ENCODE measurements at regions not wholly inside any gene's neighbourhood (a gene's known extent, or its start where the extent isn't known, plus 50 kb on each side); places are given as distances from the start of the nearest gene placed in this dataset.

- TF ChIP-seq POLR2A (IDR thresholded peaks at IDR 0.05) (no peak), POLR2AphosphoS5 (IDR thresholded peaks at IDR 0.05) (no peak), CTCF (IDR thresholded peaks at IDR 0.05 in 8 of 11, conservative IDR thresholded peaks at IDR 0.05 in 3 of 11) (no peak)
- Histone ChIP-seq H3K27ac (no peak overlapping the region), H3K4me3 (no peak overlapping the region), H3K4me1 (no peaks in the 10 kb centered on the region), H3K27me3 (replicated peaks in 1 of 7) (no peaks in the 10 kb centered on the region), H3K36me3 (no peaks in the 10 kb centered on the region), H3K9me3 (peaks cover 0 to 19% (median 15%) of the 10 kb centered on the region in 8 donors)
- WGBS, 5 donors, result 22 to 57% (median 52%) methylated on average over 1 of the region's 1 CpG
- intact Hi-C loops (cut with DNase I; ENCODE audit: low total_unique reads), result no loop called here
- no peak for DNase-seq
These were observed 134.2 kb upstream of the FGGY start for GRCh38 chr1:59162665-59163064.

GRCh38 chr1:59163268-59164092, 133.4 kb upstream of the FGGY start:
- DNase-seq, result no peak
- H3K27ac ChIP-seq, result no peak overlapping the region
- peaks cover 0 to 11% (median 7%) of the 10 kb centered on the region in 8 donors for H3K9me3 ChIP-seq
- H3K4me3 ChIP-seq, result no peak overlapping the region
- H3K4me1 ChIP-seq, result no peaks in the 10 kb centered on the region
- intact Hi-C loops (cut with DNase I; ENCODE audit: low total_unique reads), result no loop called here
- no peak for TF ChIP-seq POLR2AphosphoS5 (IDR thresholded peaks at IDR 0.05)
- TF ChIP-seq CTCF (IDR thresholded peaks at IDR 0.05 in 8 of 11, conservative IDR thresholded peaks at IDR 0.05 in 3 of 11), result no peak
- no peak for TF ChIP-seq POLR2A (IDR thresholded peaks at IDR 0.05)
- WGBS, 5 donors, result 48 to 63% (median 57%) methylated on average over 6 of the region's 6 CpGs
- no peaks in the 10 kb centered on the region for H3K36me3 ChIP-seq
- H3K27me3 ChIP-seq (replicated peaks in 1 of 7), result no peaks in the 10 kb centered on the region

- Histone ChIP-seq H3K9me3 (peaks cover 0 to 2% (median 0%) of the 10 kb centered on the region in 8 donors), H3K4me1 (no peaks in the 10 kb centered on the region), H3K27me3 (replicated peaks in 1 of 7) (no peaks in the 10 kb centered on the region), H3K4me3 (no peak overlapping the region), H3K27ac (no peak overlapping the region), H3K36me3 (no peaks in the 10 kb centered on the region)
- TF ChIP-seq CTCF (IDR thresholded peaks at IDR 0.05 in 8 of 11, conservative IDR thresholded peaks at IDR 0.05 in 3 of 11), result no peak
- TF ChIP-seq POLR2AphosphoS5 (IDR thresholded peaks at IDR 0.05), result no peak
- no peak for TF ChIP-seq POLR2A (IDR thresholded peaks at IDR 0.05)
- intact Hi-C loops (cut with DNase I; ENCODE audit: low total_unique reads), result no loop called here
- DNase-seq, result no peak
- 46 to 91% (median 58%) methylated on average over 2 to 3 of the region's 3 CpGs for WGBS, 5 donors
These were observed 132.5 kb upstream of the FGGY start for GRCh38 chr1:59164371-59164770.

DNA sequence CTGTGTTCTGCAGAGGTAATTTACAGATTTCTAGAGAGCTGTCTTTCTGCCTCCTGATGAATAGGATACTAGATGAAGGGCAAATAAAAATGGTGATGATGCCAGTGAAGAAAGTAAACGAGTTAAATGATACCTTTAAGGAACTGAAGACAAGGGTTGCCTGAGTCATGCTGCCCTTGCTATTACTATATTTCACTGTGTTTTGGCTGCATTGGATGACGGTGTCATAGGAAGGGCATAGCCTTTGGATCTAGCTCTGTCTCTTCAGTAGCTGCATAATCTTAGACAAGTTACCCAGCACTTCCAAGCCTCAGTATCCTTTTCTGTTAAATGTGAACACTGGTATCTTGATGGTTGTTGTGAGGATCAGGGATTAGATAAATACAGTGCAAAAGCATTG, 131.5 kb upstream of the FGGY start:
- Histone ChIP-seq H3K27me3 (replicated peaks in 1 of 7) (no peaks in the 10 kb centered on the region), H3K27ac (no peak overlapping the region), H3K36me3 (no peaks in the 10 kb centered on the region), H3K9me3 (no peaks in the 10 kb centered on the region), H3K4me3 (no peak overlapping the region), H3K4me1 (no peaks in the 10 kb centered on the region)
- WGBS, 5 donors, result 31 to 38% (median 36%) methylated on average over 2 of the region's 2 CpGs
- intact Hi-C loops (cut with DNase I; ENCODE audit: low total_unique reads), result no loop called here
- DNase-seq, result no peak
- TF ChIP-seq POLR2A (IDR thresholded peaks at IDR 0.05) (no peak), CTCF (IDR thresholded peaks at IDR 0.05 in 8 of 11, conservative IDR thresholded peaks at IDR 0.05 in 3 of 11) (no peak), POLR2AphosphoS5 (IDR thresholded peaks at IDR 0.05) (no peak)

All from spleen (tissue), 11 donors.